Psoas muscle (tissue), 7 donors: ENCODE measurements at regions not wholly inside any gene's neighbourhood (a gene's known extent, or its start where the extent isn't known, plus 50 kb on each side); places are given as distances from the start of the nearest gene placed in this dataset.

Source experiments
- ATAC-seq, 4 donors: fragments of 200-7000 bp; cut with Tn5 transposase; one replicate each; pipeline ENCODE4 v1.9.1; 2020; ENCODE audit warnings: moderate library complexity in 3 of 4, mild to moderate bottlenecking in 2 of 4
- DNase-seq, 2 donors: peaks; one replicate each; pipeline ENCODE4 v3.0.0-alpha.2; 2020
- H3K27ac ChIP-seq: fragments of 200-600 bp; one replicate; pipeline ENCODE4 v1.8.0; 2022
- H3K27me3 ChIP-seq, 3 donors: fragments of 200-600 bp in 1 of 3; one replicate each; pipeline versions ENCODE4 v1.6.1 to v1.8.0; 2013 to 2022; ENCODE audit warnings: low read length in 2 of 3, mild to moderate bottlenecking in 2 of 3, moderate library complexity in 1 of 3; ENCODE audit not compliant: insufficient read depth in 3 of 3
- H3K36me3 ChIP-seq, 2 donors: fragments of 200-600 bp in 1 of 2; one replicate each; pipeline versions ENCODE4 v1.6.1 to v1.8.0; 2013 to 2022; ENCODE audit warnings: low read depth in 1 of 2, mild to moderate bottlenecking in 1 of 2, moderate library complexity in 1 of 2; ENCODE audit not compliant: insufficient read depth in 1 of 2
- H3K4me1 ChIP-seq: fragments of 200-600 bp; one replicate; pipeline ENCODE4 v1.8.0; 2022
- H3K4me3 ChIP-seq: fragments of 200-600 bp; one replicate; pipeline ENCODE4 v1.8.0; 2022; ENCODE audit warnings: mild to moderate bottlenecking
- H3K9me3 ChIP-seq: fragments of 200-600 bp; one replicate; pipeline ENCODE4 v1.8.0; 2022
- CTCF ChIP-seq: fragments of 200-600 bp; IDR thresholded peaks from one replicate; pipeline ENCODE4 v1.8.0; 2022; ENCODE audit warnings: antibody characterized with exemption
- WGBS, 3 donors: extraction: QIAGEN DNeasy Blood & Tissue Kit; methylation state at CpG; one replicate each; pipeline versions ENCODE4 v1.1.6 to v1.1.7; 2013; 5-methylcytosine and 5-hydroxymethylcytosine counted together
- intact Hi-C, 2 donors: fragments of 100-400 bp; cut with DNase I; formaldehyde crosslinking; loops; one replicate each; pipeline versions ENCODE4 v1.11.0 to v1.14.2; 2022
- donor health status: healthy with polysubstance abuse.
- donor health status: DM: no; HTN: no; CAD: no; lungs with moderate emphysema.
- donor health status: Bipolar disorder and iron deficiency.
- donor health status: healthy.
- donor health status: DM: yes; HTN: yes; CAD: no.
- donor health status: DM: no; HTN: no; CAD: no.
- donor health status: DM: yes; HTN: yes; CAD: no.

DNA sequence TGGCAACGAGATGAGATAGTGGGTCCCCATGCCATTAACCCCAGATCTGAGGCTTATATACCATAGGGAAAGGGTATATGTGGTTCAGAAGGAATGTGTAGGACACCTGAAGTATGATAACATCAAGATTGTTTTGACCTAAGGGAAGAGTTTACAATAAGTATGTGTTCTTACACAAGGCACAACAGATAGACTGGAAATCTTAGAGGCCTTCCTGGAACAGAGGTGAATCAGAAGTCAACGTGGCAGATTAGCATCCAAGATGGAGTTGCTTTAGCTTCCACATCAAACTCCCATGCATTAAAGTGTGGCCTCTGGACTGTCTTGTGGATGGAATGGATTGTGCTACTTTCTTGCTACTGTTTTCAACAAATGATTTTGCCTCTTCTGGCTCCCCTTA, 116.6 kb upstream of the NT5C1B start:
- whole genome bisulfite sequencing, 3 donors, result 85 to 93% (median 90%) methylated on average over 2 of the region's 2 CpGs
- Histone ChIP-seq H3K4me3 (no peak overlapping the region), H3K27ac (no peak overlapping the region), H3K4me1 (no peaks in the 10 kb centered on the region), H3K27me3 (no peaks in the 10 kb centered on the region), H3K9me3 (no peaks in the 10 kb centered on the region), H3K36me3 (no peaks in the 10 kb centered on the region)
- ATAC-seq (no peak), DNase-seq (no peak)
- intact Hi-C loops, result no loop called here
- TF ChIP-seq CTCF, result no peak

DNA sequence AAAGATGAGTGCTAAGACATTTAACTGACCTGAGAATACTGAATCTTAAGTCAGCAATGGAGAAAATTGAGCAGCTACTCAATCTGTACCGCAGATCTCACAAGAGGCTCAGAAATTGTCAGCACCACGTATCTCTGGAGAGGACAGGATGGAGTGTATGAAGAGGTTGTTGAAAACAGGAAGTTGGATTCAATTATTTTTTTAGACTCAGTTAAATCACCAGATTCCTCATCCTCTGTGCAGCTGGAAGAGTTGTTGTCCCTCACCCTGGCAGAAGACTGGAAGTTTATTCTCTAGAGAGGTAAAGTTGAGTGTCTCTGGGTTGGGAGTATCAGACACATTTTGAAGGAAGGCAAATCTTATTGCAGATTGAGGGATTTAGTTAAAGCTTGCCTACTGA, 114.9 kb upstream of the NT5C1B start:
- 64 to 71% (median 66%) methylated on average over 2 of the region's 2 CpGs for WGBS, 3 donors
- intact Hi-C loops, result no loop called here
- H3K36me3 ChIP-seq, result no peaks in the 10 kb centered on the region
- H3K4me3 ChIP-seq, result no peak overlapping the region
- no peaks in the 10 kb centered on the region for H3K9me3 ChIP-seq
- TF ChIP-seq CTCF, result no peak
- H3K27me3 ChIP-seq, result no peaks in the 10 kb centered on the region
- no peak for ATAC-seq
- H3K4me1 ChIP-seq, result no peaks in the 10 kb centered on the region
- no peak for DNase-seq
- H3K27ac ChIP-seq, result no peak overlapping the region

GRCh38 chr2:18703555-18703954, 114.2 kb upstream of the NT5C1B start:
- H3K36me3 ChIP-seq, result no peaks in the 10 kb centered on the region
- H3K27me3 ChIP-seq, result no peaks in the 10 kb centered on the region
- intact Hi-C loops, result no loop called here
- TF ChIP-seq CTCF, result no peak
- DNase-seq, result no peak
- H3K4me1 ChIP-seq, result no peaks in the 10 kb centered on the region
- no peak for ATAC-seq
- H3K27ac ChIP-seq, result no peak overlapping the region
- H3K4me3 ChIP-seq, result no peak overlapping the region
- H3K9me3 ChIP-seq, result no peaks in the 10 kb centered on the region
- WGBS, 3 donors, result 50 to 56% (median 53%) methylated on average over 2 of the region's 2 CpGs

GRCh38 chr2:18701981-18702380, 112.6 kb upstream of the NT5C1B start:
- Histone ChIP-seq H3K27me3 (no peaks in the 10 kb centered on the region), H3K4me1 (no peaks in the 10 kb centered on the region), H3K27ac (no peak overlapping the region), H3K4me3 (no peak overlapping the region), H3K36me3 (no peaks in the 10 kb centered on the region), H3K9me3 (no peaks in the 10 kb centered on the region)
- ATAC-seq (no peak), DNase-seq (no peak)
- intact Hi-C loops, result no loop called here
- TF ChIP-seq CTCF, result no peak

DNA sequence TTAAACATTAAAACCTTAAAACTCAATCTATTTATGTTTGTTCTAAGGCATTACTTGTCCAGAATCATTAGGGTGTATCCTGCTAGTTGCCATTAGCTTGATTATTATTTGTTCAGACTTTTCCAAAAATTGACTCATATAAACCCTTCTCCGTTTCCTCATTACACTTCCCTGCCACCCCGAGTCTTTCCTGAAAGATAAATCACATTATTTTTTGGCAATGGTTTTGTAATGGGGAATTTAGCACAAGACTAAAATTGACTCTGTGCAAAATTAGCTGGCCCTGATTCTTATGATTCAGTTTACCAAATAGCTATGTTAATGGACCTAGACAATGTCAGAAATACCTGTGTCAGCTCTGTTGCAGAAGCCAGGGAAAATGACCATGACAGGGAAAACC, 112.2 kb upstream of the NT5C1B start:
- WGBS, 3 donors, result 19 to 36% (median 24%) methylated on average over 2 of the region's 2 CpGs
- intact Hi-C loops, result no loop called here
- Histone ChIP-seq H3K36me3 (no peaks in the 10 kb centered on the region), H3K27ac (no peak overlapping the region), H3K4me1 (no peaks in the 10 kb centered on the region), H3K27me3 (no peaks in the 10 kb centered on the region), H3K4me3 (no peak overlapping the region), H3K9me3 (no peaks in the 10 kb centered on the region)
- no peak for ATAC-seq
- DNase-seq, result no peak
- TF ChIP-seq CTCF, result no peak
